A549 (cell line): ENCODE measurements at regions not wholly inside any gene's neighbourhood (a gene's known extent, or its start where the extent isn't known, plus 50 kb on each side); places are given as distances from the start of the nearest gene placed in this dataset.
"Not testable (repeated sequence)": the region's sequence is repeated elsewhere in the genome, so short reads cannot be mapped to it uniquely, and the experiment has no call there.

Source experiments
- ATAC-seq, 2 experiments: fragments of 200-7000 bp in 1 of 2; fragments of >200 bp in 1 of 2; cut with Nextera tagmentation in 1 of 2; cut with Tn5 transposase in 1 of 2; 3 replicates each; pipeline versions ENCODE4 v1.8.0 to v1.9.1; 2018 to 2020; ENCODE audit warnings: mild to moderate bottlenecking in 1 of 2, moderate library complexity in 1 of 2
- CTCF ChIA-PET: fragments of 300-600 bp; sonication (Branson Sonifier 250); formaldehyde crosslinking; extraction: SDS; loops from one replicate; lab custom pipeline; 2021; ENCODE audit warnings: antibody characterized with exemption, inconsistent platforms; lab: Yijun Ruan, JAX
- POLR2A ChIA-PET: fragments of 350-600 bp; formaldehyde crosslinking; extraction: SDS; loops from one replicate; lab custom pipeline; 2021; ENCODE audit warnings: antibody characterized with exemption, inconsistent platforms; lab: Yijun Ruan, JAX
- DNase-seq, 2 experiments: peaks; one replicate each; pipeline versions ENCODE4 v3.0.0 to v3.0.0-alpha.2; 2011 to 2016; ENCODE audit warnings: low read depth in 1 of 2, low spot score in 1 of 2
- FAIRE-seq: peaks from 2 replicates; lab custom pipeline; 2011; peaks lifted over from hg19 to GRCh38; lab: Jason Lieb, UNC
- H3K27ac ChIP-seq, 2 experiments: fragments of >200 bp; sonication (Bioruptor Twin); formaldehyde crosslinking; 3 replicates each; pipeline ENCODE4 v1.5.1; 2016 to 2017
- H3K4me1 ChIP-seq: fragments of >200 bp; sonication (Bioruptor Twin); formaldehyde crosslinking; 3 replicates; pipeline ENCODE4 v1.6.1; 2016
- H3K4me2 ChIP-seq: fragments of >200 bp; sonication (Bioruptor Twin); formaldehyde crosslinking; 3 replicates; pipeline ENCODE4 v1.6.1; 2016
- H3K4me3 ChIP-seq: fragments of >200 bp; sonication (Bioruptor Twin); formaldehyde crosslinking; 3 replicates; pipeline ENCODE4 v1.5.1; 2016
- H3K9me3 ChIP-seq: fragments of >200 bp; sonication (Bioruptor Twin); formaldehyde crosslinking; 3 replicates; pipeline ENCODE4 v1.6.1; 2016
- WGBS: methylation state at CpG from one replicate; pipeline ENCODE4 v1.1.6; 2017; ENCODE audit errors: missing lambda C conversion rate; 5-methylcytosine and 5-hydroxymethylcytosine counted together

DNA sequence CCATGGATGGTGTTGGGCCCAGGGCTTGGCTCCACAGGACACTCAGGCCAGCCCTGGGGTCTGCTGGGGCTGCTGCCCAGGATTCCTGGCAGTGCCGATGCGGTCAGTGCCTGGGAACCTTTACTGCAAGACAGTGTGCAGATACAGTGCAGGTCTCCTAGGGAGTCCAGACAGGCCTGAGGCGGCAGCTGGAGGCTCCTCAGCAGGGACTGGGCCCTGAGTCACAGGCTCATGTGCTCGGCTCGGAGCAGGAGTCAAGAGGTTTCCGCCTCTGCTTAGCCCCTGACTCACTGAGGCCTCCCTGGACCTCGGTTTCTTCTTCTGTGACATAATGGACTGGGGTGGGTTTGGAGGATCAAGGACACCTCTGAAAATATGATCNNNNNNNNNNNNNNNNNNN lies 3941.6 kb upstream of the TPTE start:
- WGBS: no CpG with 5 or more reads among the region's 7 CpGs
- H3K27ac ChIP-seq, H3K9me3 ChIP-seq, H3K4me1 ChIP-seq, CTCF ChIA-PET, H3K4me2 ChIP-seq, DNase-seq, FAIRE-seq, ATAC-seq, H3K4me3 ChIP-seq, POLR2A ChIA-PET: not testable (repeated sequence)
